ENCODE measurements at regions not wholly inside any gene's neighbourhood (a gene's known extent, or its start where the extent isn't known, plus 50 kb on each side); places are given as distances from the start of the nearest gene placed in this dataset.

DNA sequence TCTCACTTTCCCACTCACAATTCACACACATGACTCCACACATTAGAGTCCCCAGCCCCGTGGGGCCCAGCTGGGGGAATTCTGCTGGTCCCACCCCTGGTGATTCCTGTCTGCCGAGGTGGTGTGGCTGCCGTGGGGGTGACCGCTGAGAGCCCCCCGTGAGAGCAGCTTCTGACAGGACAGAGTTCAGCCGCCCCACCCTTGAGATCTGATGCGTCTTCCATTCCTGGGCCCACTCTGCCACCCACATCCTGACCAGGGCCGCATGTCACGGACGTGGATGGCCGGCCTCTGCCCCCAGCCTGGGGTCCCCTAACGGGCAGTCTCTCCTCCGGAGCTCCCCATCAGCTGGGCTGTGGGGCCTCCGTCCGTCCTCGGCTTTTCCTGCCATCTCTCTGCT lies 240.1 kb upstream of the PITRM1 start:
- TF ChIP-seq POLR2AphosphoS5 (IDR thresholded peaks at IDR 0.05; ENCODE audit: borderline replicate concordance, low read depth, low read length) (no peak), EZH2 (IDR thresholded peaks at IDR 0.05) (no peak), FOXP2 (optimal IDR thresholded peaks at IDR 0.05; ENCODE audit: control extremely low read depth, extremely low read length, insufficient read depth) (no peak)
